A673 (cell line): ENCODE measurements at regions not wholly inside any gene's neighbourhood (a gene's known extent, or its start where the extent isn't known, plus 50 kb on each side); places are given as distances from the start of the nearest gene placed in this dataset.

Experiments
- BruUV-seq: library from RNA; stranded (reverse); fragments of 400-500 nt; replicated peaks from 2 replicates; lab custom pipeline; 2021; lab: Mats Ljungman, UMichigan
- CTCF ChIA-PET: fragments of 300-600 bp; sonication (Branson Sonifier 250); formaldehyde crosslinking; loops from one replicate; lab custom pipeline; 2022; ENCODE audit warnings: antibody characterized with exemption; lab: Charles Lee
- POLR2A ChIA-PET: fragments of 300-600 bp; sonication (Branson Sonifier 250); formaldehyde crosslinking; loops from one replicate; lab custom pipeline; 2022; ENCODE audit warnings: antibody characterized with exemption; ENCODE audit not compliant: low non-redundant PET; lab: Charles Lee
- DNase-seq: peaks from one replicate; pipeline ENCODE4 v3.0.0-alpha.2; 2015; ENCODE audit warnings: low spot score
- H3K27ac ChIP-seq: fragments of 200-600 bp; sonication (generic); 2 replicates; pipeline ENCODE4 v1.5.1; 2016; ENCODE audit warnings: mixed run types, low read depth, mild to moderate bottlenecking, mixed read lengths, antibody characterized with exemption, low read length; ENCODE audit not compliant: poor library complexity, severe bottlenecking
- H3K27me3 ChIP-seq: fragments of 200-600 bp; sonication (generic); replicated peaks from 2 replicates; pipeline ENCODE4 v1.6.1; 2017; ENCODE audit warnings: mixed run types, low read depth, mild to moderate bottlenecking, mixed read lengths, antibody characterized with exemption, low read length; ENCODE audit not compliant: insufficient read depth, poor library complexity
- H3K36me3 ChIP-seq: fragments of 200-600 bp; sonication (generic); 2 replicates; pipeline ENCODE4 v1.6.1; 2016; ENCODE audit warnings: mixed run types, mild to moderate bottlenecking, mixed read lengths, antibody characterized with exemption, low read length; ENCODE audit not compliant: insufficient read depth, poor library complexity, severe bottlenecking
- H3K4me1 ChIP-seq: fragments of 200-600 bp; sonication (generic); 2 replicates; pipeline ENCODE4 v1.6.1; 2017; ENCODE audit warnings: mixed run types, mild to moderate bottlenecking, mixed read lengths, antibody characterized with exemption, low read length; ENCODE audit not compliant: insufficient read depth, poor library complexity, severe bottlenecking
- H3K4me3 ChIP-seq: fragments of 200-600 bp; sonication (generic); 2 replicates; pipeline ENCODE4 v1.5.1; 2016; ENCODE audit warnings: low read depth, mixed run types, mild to moderate bottlenecking, mixed read lengths, low read length; ENCODE audit not compliant: poor library complexity, severe bottlenecking
- H3K9me3 ChIP-seq: fragments of 200-600 bp; sonication (generic); 2 replicates; pipeline ENCODE4 v1.6.1; 2016; ENCODE audit warnings: mixed run types, low read depth, mild to moderate bottlenecking, mixed read lengths, antibody characterized with exemption, low read length; ENCODE audit not compliant: poor library complexity, severe bottlenecking
- CTCF ChIP-seq: fragments of 300-800, 200-600 bp; sonication (generic); conservative IDR thresholded peaks from 2 replicates; pipeline ENCODE4 v1.5.1; 2017; ENCODE audit warnings: low read depth, mild to moderate bottlenecking, antibody characterized with exemption, low read length, moderate library complexity, mixed read lengths
- EZH2 ChIP-seq: fragments of 200-600 bp; sonication (generic); IDR thresholded peaks from 2 replicates; pipeline ENCODE4 v1.6.1; 2017; ENCODE audit warnings: borderline replicate concordance, low read depth, mild to moderate bottlenecking, mixed read lengths, antibody characterized with exemption, low read length; ENCODE audit not compliant: poor library complexity, severe bottlenecking
- intact Hi-C: fragments of 100-400 bp; cut with micrococcal nuclease; formaldehyde crosslinking; loops from one replicate; pipeline ENCODE4 v1.10.0; 2022; ENCODE audit not compliant: unreplicated experiment

- no peaks in the 10 kb centered on the region for H3K9me3 ChIP-seq
- ChIA-PET POLR2A (no interaction called here), CTCF (no interaction called here)
- no peaks in the 10 kb centered on the region for H3K36me3 ChIP-seq
- intact Hi-C loops = no loop called here
- no peak overlapping the region for H3K27ac ChIP-seq
- DNase-seq = no peak
- TF ChIP-seq EZH2 = no peak
- TF ChIP-seq CTCF = no peak
- no peak overlapping the region for H3K4me3 ChIP-seq
- BruUV-seq = no TSS peak
- H3K27me3 ChIP-seq = no peaks in the 10 kb centered on the region
- H3K4me1 ChIP-seq = peaks cover 10% of the 10 kb centered on the region
Observed at GRCh38 chr14:22231018-22231417, 358.0 kb downstream of the DAD1 start.

GRCh38 chr14:22230517-22230916, 358.5 kb downstream of the DAD1 start:
- CTCF ChIA-PET = no interaction called here
- TF ChIP-seq CTCF = no peak
- no peak for TF ChIP-seq EZH2
- H3K4me3 ChIP-seq = no peak overlapping the region
- no TSS peak for BruUV-seq
- no peak for DNase-seq
- H3K27ac ChIP-seq = no peak overlapping the region
- H3K27me3 ChIP-seq = no peaks in the 10 kb centered on the region
- no peaks in the 10 kb centered on the region for H3K9me3 ChIP-seq
- POLR2A ChIA-PET = no interaction called here
- peaks cover 10% of the 10 kb centered on the region for H3K4me1 ChIP-seq
- H3K36me3 ChIP-seq = no peaks in the 10 kb centered on the region
- intact Hi-C loops = no loop called here

- intact Hi-C loops = loop anchor here (5.0 to 10.0 kb wide), 3 partner anchors 150 to 348 kb away; no protein-coding TSS in a partner anchor
- Histone ChIP-seq H3K27ac (no peak overlapping the region), H3K4me3 (no peak overlapping the region), H3K36me3 (no peaks in the 10 kb centered on the region), H3K27me3 (no peaks in the 10 kb centered on the region), H3K9me3 (no peaks in the 10 kb centered on the region), H3K4me1 (peaks cover 10% of the 10 kb centered on the region)
- TF ChIP-seq EZH2 (no peak), CTCF (no peak)
- CTCF ChIA-PET = interaction anchor here (1.5 kb wide), 1 partner anchor 148 kb away, joined by 7 read pairs; no protein-coding TSS in a partner anchor
- POLR2A ChIA-PET = no interaction called here
- no TSS peak for BruUV-seq
- no peak for DNase-seq
Observed at GRCh38 chr14:22227084-22227483, 361.9 kb downstream of the DAD1 start.
